Activated CD8-positive, alpha-beta memory T cell treated with anti-CD3 and anti-CD28 coated beads, Interleukin-2, amount 10 ng/mL, durations not matched to agents 7 days and 5 days (primary cell): ENCODE measurements at regions not wholly inside any gene's neighbourhood (a gene's known extent, or its start where the extent isn't known, plus 50 kb on each side); places are given as distances from the start of the nearest gene placed in this dataset.
A peak's percentile ranks its signal among the peaks of the same experiment; 100 is the strongest.

Experiments used
- ATAC-seq: fragments of 150-1000 bp; cut with Tn5 transposase; one replicate; pipeline ENCODE4 v1.10.0; 2021; ENCODE audit warnings: moderate library complexity
- CTCF ChIA-PET: fragments of 350-600 bp; sonication (Branson Sonifier 250); formaldehyde crosslinking; loops from one replicate; lab custom pipeline; 2021; ENCODE audit warnings: antibody characterized with exemption; lab: Charles Lee
- DNase-seq: peaks from one replicate; pipeline ENCODE4 v3.0.0-alpha.2; 2020
- H3K27ac Mint-ChIP-seq: one replicate; pipeline ENCODE4 v1.8.0; 2021; ENCODE audit warnings: mild to moderate bottlenecking, mixed read lengths
- H3K27me3 Mint-ChIP-seq: one replicate; pipeline ENCODE4 v1.8.0; 2021; ENCODE audit warnings: mixed read lengths
- H3K36me3 Mint-ChIP-seq: one replicate; pipeline ENCODE4 v1.8.0; 2021; ENCODE audit warnings: mild to moderate bottlenecking, mixed read lengths
- H3K4me1 Mint-ChIP-seq: one replicate; pipeline ENCODE4 v1.8.0; 2021; ENCODE audit warnings: mixed read lengths
- H3K4me3 Mint-ChIP-seq: one replicate; pipeline ENCODE4 v1.8.0; 2021; ENCODE audit warnings: mild to moderate bottlenecking, moderate library complexity, mixed read lengths
- H3K9me3 Mint-ChIP-seq: one replicate; pipeline ENCODE4 v1.8.0; 2022; ENCODE audit warnings: low read depth, mixed read lengths

DNA sequence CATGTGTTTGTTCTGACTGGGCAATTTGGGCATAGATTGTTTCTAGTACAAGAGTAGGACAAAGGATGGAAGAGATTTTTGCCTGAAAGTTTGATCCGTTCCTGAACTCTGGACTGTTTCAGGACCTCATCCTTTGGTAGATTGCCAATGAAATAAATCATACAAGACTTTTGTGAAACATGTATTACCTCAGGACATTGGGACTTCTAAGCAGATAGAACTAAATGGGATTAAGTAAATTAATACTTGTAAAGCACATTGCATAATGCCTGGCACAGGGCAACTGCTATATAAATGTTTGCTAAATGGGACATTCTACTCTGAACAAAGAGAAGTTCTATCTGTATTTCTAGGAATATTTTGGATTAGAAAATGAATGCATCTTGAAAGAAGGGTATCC is 164.8 kb upstream of the RPS6KA3 start:
- ATAC-seq (no peak), DNase-seq (no peak)
- H3K36me3 Mint-ChIP-seq: no peaks in the 10 kb centered on the region
- no peaks in the 10 kb centered on the region for H3K27me3 Mint-ChIP-seq
- no peak overlapping the region for H3K4me3 Mint-ChIP-seq
- peaks cover 18% of the 10 kb centered on the region for H3K4me1 Mint-ChIP-seq
- no peak overlapping the region for H3K27ac Mint-ChIP-seq
- no peaks in the 10 kb centered on the region for H3K9me3 Mint-ChIP-seq
- CTCF ChIA-PET: no interaction called here

DNA sequence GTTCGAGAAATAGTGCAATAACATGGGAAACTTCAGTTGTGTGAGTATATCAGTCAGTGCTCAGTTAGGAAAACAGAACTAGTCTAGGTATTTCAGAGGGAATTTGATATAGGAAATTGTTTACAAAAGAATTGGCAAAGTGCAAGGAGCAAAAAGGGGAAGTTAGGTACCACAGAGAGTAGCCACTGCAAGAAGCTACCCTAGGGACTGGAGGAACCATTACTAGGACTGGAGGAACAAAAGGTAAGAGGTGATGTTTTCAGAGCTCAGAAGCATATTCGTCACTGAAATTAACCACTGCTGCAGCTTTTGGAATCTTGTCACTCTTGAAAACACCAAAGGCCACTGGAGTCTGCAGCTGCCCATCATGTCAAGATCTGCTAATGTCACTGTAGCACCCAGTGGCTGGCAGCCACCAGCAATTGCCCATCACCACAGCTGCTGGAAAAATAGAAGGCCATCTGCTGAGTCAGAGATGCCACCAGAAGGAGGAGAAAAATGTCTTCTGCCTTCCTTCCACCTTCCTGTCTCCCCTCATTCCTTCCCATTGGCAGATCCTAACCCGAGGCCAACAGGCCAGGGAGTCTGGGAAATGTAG is 160.6 kb upstream of the RPS6KA3 start:
- H3K27me3 Mint-ChIP-seq: no peaks in the 10 kb centered on the region
- H3K4me1 Mint-ChIP-seq: peaks cover 2% of the 10 kb centered on the region
- H3K9me3 Mint-ChIP-seq: no peaks in the 10 kb centered on the region
- ATAC-seq (no peak), DNase-seq (no peak)
- CTCF ChIA-PET: no interaction called here
- no peaks in the 10 kb centered on the region for H3K36me3 Mint-ChIP-seq
- no peak overlapping the region for H3K4me3 Mint-ChIP-seq
- no peak overlapping the region for H3K27ac Mint-ChIP-seq

DNA sequence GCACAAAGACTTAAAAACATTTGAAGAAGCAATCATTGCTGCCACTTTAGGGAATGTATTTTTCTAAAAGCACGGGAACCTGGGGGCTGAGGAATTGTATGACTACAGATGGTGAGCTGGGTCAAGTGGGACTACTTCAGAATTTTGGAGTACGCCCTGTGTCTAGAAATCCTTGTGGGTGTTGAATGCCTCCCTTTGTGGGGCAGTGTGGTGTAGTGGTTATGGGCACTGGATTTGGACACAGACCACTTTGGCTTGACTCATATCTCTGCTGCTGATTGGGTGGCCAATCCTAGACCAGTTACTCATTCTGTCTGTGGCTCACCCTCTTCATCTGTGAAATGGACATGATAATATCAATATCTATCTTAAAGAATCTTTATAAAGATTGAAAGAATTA is 155.0 kb upstream of the RPS6KA3 start:
- H3K27me3 Mint-ChIP-seq: no peaks in the 10 kb centered on the region
- H3K4me1 Mint-ChIP-seq: peaks cover 10% of the 10 kb centered on the region
- no peak for DNase-seq
- no peaks in the 10 kb centered on the region for H3K36me3 Mint-ChIP-seq
- H3K9me3 Mint-ChIP-seq: no peaks in the 10 kb centered on the region
- no peak overlapping the region for H3K4me3 Mint-ChIP-seq
- no peak overlapping the region for H3K27ac Mint-ChIP-seq
- ATAC-seq: no peak
- CTCF ChIA-PET: no interaction called here

DNA sequence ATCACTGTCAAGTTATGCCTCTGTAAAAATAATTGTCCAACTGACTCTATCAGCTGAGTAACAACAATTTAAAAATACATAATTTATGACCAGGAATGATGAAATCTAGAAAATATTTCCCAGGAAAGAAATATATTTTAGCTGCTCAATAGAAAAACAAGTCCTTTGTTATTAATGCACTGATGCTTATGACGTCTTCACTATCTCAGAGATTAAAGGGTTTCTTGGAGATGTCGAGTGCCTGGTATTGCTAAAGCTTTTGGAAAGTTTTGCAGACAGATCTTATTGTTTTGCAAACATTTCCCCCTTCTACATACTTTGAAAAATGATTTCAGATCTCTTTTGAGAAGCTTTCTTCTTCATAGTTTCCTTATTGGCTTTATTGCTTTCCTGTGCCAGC is 154.6 kb upstream of the RPS6KA3 start:
- Mint-ChIP-seq H3K27me3 (no peaks in the 10 kb centered on the region), H3K36me3 (no peaks in the 10 kb centered on the region), H3K4me3 (no peak overlapping the region), H3K4me1 (peaks cover 10% of the 10 kb centered on the region), H3K9me3 (no peaks in the 10 kb centered on the region), H3K27ac (no peak overlapping the region)
- CTCF ChIA-PET: no interaction called here
- ATAC-seq: no peak
- DNase-seq: no peak

DNA sequence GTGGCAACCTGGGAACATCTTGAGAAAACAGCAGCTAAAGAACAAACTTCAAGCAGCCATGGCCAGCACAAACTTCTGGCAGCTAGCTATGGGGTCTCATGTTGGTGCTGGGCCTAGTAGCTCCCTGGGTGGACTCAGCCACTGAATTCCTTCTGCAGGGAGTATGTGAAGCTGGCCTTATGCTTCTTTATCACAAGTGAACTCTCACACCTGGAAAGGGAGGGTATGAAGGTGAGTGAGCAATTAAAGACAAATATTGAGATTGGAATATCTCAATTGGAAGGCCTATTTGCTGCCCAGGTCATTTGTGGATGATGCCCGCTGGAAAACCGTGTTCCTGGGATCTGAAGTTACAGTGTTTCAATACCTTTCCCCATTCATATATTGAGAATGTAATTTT is 153.3 kb upstream of the RPS6KA3 start:
- ATAC-seq (no peak), DNase-seq (no peak)
- H3K4me3 Mint-ChIP-seq: no peak overlapping the region
- CTCF ChIA-PET: interaction anchor here (1.1 kb wide), 1 partner anchor 19 kb away, joined by 4 read pairs; no protein-coding TSS in a partner anchor
- H3K9me3 Mint-ChIP-seq: no peaks in the 10 kb centered on the region
- peaks cover 11% of the 10 kb centered on the region for H3K4me1 Mint-ChIP-seq
- H3K27ac Mint-ChIP-seq: no peak overlapping the region
- no peaks in the 10 kb centered on the region for H3K27me3 Mint-ChIP-seq
- H3K36me3 Mint-ChIP-seq: no peaks in the 10 kb centered on the region

DNA sequence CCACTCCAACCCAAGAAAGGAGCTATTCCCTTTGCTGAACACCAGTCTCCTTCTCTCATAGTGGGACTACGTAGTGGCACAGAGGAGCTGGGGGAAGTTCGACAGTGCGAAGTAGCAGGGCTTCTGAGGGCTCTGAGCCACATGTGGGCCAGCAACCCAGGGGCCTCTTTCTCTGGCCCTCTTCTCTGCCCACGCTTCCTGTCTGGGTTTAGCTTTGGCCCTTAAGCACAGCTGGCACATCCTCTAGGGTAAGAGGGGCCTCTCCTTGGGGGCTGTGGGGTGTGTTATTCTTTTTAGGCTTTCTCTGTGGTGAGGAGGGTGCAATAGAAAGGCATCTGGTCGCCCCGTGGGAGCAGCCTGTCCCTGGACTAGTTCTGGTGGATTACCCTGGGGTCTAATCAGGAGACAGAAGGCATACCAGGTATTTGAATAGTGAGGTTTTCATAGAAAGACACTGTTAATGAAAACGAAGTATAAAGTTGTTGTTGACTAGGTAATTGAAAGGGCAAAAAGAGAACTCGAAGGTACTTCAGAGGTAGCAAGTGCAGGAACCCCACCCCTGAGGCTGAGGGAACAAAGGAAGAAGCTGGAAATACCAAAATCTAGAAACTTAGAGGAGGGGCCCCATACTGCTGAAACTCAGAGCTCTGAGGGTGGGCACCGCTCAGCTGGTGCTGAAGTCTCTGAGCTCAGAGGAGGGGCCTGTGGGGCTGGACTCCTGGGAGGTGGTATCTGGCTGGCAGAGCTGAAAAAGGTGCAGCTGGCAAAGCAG is 151.9 kb upstream of the RPS6KA3 start:
- peaks cover 26% of the 10 kb centered on the region for H3K4me1 Mint-ChIP-seq
- no peak overlapping the region for H3K4me3 Mint-ChIP-seq
- ATAC-seq: peak; percentile 30
- DNase-seq: no peak
- H3K27ac Mint-ChIP-seq: peak overlapping the region; percentile 65
- CTCF ChIA-PET: interaction anchor here (1.1 to 1.2 kb wide), 2 partner anchors 20 to 28 kb away, joined by 3 to 4 read pairs; no protein-coding TSS in a partner anchor
- H3K9me3 Mint-ChIP-seq: no peaks in the 10 kb centered on the region
- H3K36me3 Mint-ChIP-seq: no peaks in the 10 kb centered on the region
- no peaks in the 10 kb centered on the region for H3K27me3 Mint-ChIP-seq

DNA sequence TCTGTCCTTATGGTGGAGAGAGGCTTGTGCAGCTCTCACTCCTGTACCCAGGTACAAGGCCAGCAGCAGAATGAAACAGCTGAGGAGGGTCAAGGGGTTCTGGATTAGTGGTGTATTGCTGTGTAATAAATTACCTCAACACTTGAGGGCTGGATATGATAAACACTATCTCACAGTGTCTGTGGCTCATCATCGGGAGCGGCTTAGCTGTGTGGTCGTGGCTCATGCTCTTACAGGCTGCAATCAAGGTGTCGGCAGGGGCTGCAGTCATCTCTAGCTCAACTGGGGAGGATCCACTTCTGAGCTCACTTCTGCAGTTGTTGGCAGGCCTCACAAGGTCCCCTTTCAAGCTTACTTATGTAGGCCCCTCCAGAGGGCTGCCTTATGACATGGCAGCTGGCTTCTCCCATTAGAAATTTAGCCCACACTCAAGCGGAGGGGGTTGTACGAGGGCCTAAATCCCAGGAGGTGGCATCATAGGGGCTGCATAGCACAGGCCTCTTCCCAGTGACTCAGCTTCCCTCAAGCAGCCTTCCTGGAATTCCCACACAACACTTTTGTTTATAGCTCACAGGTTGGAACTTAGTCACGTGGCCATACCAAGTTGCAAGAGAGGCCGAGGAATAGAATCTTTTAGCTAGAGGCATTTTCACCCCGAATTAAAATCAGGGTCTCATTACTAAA is 148.2 kb upstream of the RPS6KA3 start:
- CTCF ChIA-PET: interaction anchor here (2.6 kb wide), 1 partner anchor 23 kb away, joined by 11 read pairs; no protein-coding TSS in a partner anchor
- Mint-ChIP-seq H3K9me3 (no peaks in the 10 kb centered on the region), H3K27me3 (no peaks in the 10 kb centered on the region), H3K4me1 (peaks cover 41% of the 10 kb centered on the region), H3K4me3 (no peak overlapping the region), H3K27ac (peak overlapping the region; percentile 67), H3K36me3 (no peaks in the 10 kb centered on the region)
- DNase-seq (peak; percentile 54), ATAC-seq (peak; percentile 45)

DNA sequence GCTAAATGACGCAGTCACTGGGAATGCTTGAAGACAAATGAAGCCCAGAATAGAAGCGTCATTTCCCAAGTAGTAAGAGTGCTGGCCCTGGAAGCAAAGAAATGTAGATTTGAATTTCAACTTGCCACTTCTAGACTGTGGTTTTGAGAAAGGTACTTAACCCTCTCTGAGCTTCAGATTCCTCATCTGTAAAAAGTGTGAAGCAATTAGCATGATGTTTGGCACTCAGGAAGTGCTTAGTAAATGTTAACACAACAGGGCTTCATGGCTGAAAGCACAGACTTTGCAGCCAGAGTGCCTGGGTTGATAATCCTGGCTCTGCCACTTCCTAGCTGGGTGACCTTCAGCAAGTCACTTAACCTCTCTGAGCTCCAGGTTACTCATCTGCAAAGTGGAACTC is 147.4 kb upstream of the RPS6KA3 start:
- H3K4me3 Mint-ChIP-seq: no peak overlapping the region
- no peaks in the 10 kb centered on the region for H3K36me3 Mint-ChIP-seq
- ATAC-seq (no peak), DNase-seq (no peak)
- H3K9me3 Mint-ChIP-seq: no peaks in the 10 kb centered on the region
- peaks cover 41% of the 10 kb centered on the region for H3K4me1 Mint-ChIP-seq
- no peak overlapping the region for H3K27ac Mint-ChIP-seq
- CTCF ChIA-PET: interaction anchor here (2.6 kb wide), 1 partner anchor 23 kb away, joined by 11 read pairs; no protein-coding TSS in a partner anchor
- no peaks in the 10 kb centered on the region for H3K27me3 Mint-ChIP-seq

DNA sequence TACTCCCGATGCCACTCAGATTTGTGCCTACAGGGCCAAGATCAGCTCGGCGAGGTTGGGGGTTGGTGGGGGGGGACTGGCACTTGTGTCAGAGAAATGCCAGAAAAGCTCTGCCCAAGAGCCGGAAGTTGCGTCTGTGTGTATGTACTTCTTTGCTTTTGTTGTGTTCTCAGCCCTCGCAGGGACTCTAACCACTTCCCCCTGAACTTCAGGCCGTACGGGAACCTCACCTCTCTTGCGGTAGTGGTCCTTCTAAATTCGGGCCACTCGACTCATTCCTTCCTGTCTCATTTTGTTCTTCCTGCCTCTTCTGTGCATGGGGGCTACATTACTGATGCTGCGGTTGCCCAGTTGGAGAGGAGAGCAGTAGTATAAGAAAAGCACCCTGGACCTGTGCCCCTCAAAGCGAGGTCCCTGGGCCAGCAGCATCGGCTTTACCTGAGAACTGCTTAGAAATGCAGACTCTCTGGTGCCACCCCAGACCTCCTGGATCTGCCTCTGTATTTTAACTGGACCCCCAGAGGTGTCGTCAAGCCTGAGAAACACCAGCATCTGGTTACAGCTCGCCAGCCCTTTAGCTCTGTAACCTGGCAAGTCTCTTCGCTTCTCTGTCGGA is 146.3 kb upstream of the RPS6KA3 start:
- peak; percentile 78 for DNase-seq
- peaks cover under 1% of the 10 kb centered on the region for H3K36me3 Mint-ChIP-seq
- H3K9me3 Mint-ChIP-seq: peaks cover under 1% of the 10 kb centered on the region
- no peaks in the 10 kb centered on the region for H3K27me3 Mint-ChIP-seq
- peaks cover 33% of the 10 kb centered on the region for H3K4me1 Mint-ChIP-seq
- CTCF ChIA-PET: interaction anchor here (1.5 kb wide), 1 partner anchor 27 kb away, joined by 3 read pairs; no protein-coding TSS in a partner anchor
- peak overlapping the region; percentile 88 for H3K27ac Mint-ChIP-seq
- ATAC-seq: peak; percentile 84
- H3K4me3 Mint-ChIP-seq: no peak overlapping the region

DNA sequence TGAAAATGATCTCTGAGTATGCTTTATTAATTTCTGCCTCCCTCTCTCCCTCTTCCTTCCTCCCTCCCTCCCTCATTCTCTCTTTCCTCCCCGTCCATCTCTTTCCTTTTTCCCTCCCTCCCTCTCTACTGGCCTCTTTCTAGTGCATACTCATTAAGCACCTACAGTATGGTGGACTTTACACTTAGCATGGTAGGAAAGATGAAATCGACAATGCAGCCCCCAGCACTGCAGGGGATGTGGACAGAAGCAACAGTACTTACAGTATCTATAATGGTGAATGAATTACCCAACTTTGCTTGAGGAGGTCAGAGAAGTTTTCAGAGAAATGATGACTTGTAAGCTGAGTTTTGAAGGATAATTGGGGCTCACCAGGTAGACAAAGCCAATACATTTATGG is 143.8 kb upstream of the RPS6KA3 start:
- DNase-seq: no peak
- Mint-ChIP-seq H3K27ac (no peak overlapping the region), H3K4me1 (peaks cover 31% of the 10 kb centered on the region), H3K27me3 (no peaks in the 10 kb centered on the region), H3K9me3 (peaks cover 2% of the 10 kb centered on the region), H3K4me3 (no peak overlapping the region), H3K36me3 (peaks cover 1% of the 10 kb centered on the region)
- CTCF ChIA-PET: no interaction called here
- ATAC-seq: no peak

DNA sequence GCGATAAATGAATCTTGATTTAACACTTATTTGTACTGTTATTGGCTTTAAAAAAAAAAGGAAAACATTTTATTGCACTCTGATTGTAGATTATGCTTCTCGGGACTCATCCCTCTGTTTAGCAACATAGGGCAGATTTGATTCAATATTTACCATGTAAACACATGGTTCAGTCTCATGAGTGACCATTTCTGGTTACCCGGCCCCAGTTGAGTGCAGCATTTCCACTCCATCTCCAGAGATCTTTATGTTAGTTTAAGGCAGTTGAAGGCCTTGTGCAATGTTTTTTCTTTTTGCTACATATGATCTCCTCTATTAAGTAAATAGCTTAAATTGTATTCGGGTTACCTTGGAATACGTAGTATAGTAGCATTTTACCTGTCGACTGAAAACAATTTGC is 143.3 kb upstream of the RPS6KA3 start:
- Mint-ChIP-seq H3K9me3 (peaks cover 2% of the 10 kb centered on the region), H3K27me3 (no peaks in the 10 kb centered on the region), H3K27ac (no peak overlapping the region), H3K4me3 (no peak overlapping the region), H3K4me1 (peaks cover 29% of the 10 kb centered on the region), H3K36me3 (peaks cover 1% of the 10 kb centered on the region)
- no peak for DNase-seq
- no peak for ATAC-seq
- CTCF ChIA-PET: no interaction called here

DNA sequence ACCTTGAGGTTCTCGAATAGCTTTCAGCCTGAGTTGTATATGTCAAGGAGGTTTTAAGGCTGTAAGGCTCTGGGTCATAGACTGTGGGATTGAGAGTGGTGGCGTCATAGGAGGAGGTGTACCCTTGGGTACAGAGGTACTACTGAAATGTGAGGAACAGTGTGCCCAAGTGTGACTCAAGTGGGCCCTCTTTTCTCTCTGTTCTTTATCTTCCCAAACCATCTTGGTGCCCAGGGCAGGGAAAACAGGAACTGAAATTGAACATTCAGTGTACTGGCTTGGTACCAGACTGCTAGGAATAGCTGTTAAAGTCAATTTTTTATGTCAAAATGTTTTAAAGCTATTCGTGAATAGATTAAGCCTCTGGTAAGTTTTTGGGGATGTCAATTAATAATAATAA is 136.2 kb upstream of the RPS6KA3 start:
- Mint-ChIP-seq H3K4me1 (no peaks in the 10 kb centered on the region), H3K27ac (no peak overlapping the region), H3K27me3 (no peaks in the 10 kb centered on the region), H3K9me3 (peaks cover under 1% of the 10 kb centered on the region), H3K36me3 (peaks cover under 1% of the 10 kb centered on the region), H3K4me3 (no peak overlapping the region)
- no peak for DNase-seq
- CTCF ChIA-PET: interaction anchor here (1.4 kb wide), 1 partner anchor 150 kb away, joined by 3 read pairs; no protein-coding TSS in a partner anchor
- no peak for ATAC-seq

DNA sequence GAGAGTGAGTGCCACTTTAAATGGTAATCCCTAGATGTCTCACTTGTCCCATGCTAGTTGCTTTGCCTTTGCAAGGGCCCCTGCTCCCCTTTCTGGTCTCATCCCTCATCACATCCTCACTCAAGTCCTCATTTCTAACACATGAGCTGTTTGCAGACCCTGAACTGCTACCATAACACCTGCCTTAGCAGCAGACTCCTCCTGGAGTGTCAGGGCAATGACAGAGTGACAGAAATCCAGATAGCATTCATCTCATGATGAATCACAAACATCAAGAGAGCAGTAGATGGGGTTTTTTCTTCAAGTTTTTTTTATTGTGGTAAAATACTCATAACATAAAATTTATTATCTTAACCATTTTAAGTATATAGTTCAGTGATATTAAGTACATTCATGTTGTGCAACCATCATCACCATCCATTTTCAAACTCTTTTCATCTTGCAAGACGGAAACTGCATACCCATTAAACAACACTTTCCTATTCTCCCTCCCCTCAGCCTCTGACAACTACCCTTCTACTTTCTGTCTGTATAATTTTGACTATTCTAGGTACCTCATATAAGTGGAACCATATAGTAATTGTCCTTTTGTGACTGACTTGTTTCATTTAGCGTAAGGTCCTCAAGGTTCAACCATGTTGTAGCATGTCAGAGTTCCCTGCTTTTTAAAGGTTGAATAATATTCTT is 133.2 kb upstream of the RPS6KA3 start:
- no peak overlapping the region for H3K27ac Mint-ChIP-seq
- no peaks in the 10 kb centered on the region for H3K36me3 Mint-ChIP-seq
- no peaks in the 10 kb centered on the region for H3K9me3 Mint-ChIP-seq
- no peak overlapping the region for H3K4me3 Mint-ChIP-seq
- DNase-seq: no peak
- CTCF ChIA-PET: no interaction called here
- H3K4me1 Mint-ChIP-seq: no peaks in the 10 kb centered on the region
- ATAC-seq: no peak
- peaks cover 4% of the 10 kb centered on the region for H3K27me3 Mint-ChIP-seq
